IMR-90 (cell line): ENCODE measurements at regions not wholly inside any gene's neighbourhood (a gene's known extent, or its start where the extent isn't known, plus 50 kb on each side); places are given as distances from the start of the nearest gene placed in this dataset.

Source experiments
- ATAC-seq: fragments of 200-7000 bp; cut with Tn5 transposase; 2 replicates; pipeline ENCODE4 v1.9.1; 2020; ENCODE audit warnings: low read depth, mild to moderate bottlenecking, moderate library complexity
- BruUV-seq: library from RNA; stranded (reverse); fragments of 400-500 nt; replicated peaks from 2 replicates; lab custom pipeline; 2021; lab: Mats Ljungman, UMichigan
- CTCF ChIA-PET: fragments of 300-600 bp; formaldehyde crosslinking; extraction: SDS; loops from one replicate; lab custom pipeline; 2021; ENCODE audit warnings: antibody characterized with exemption; lab: Yijun Ruan, JAX
- POLR2A ChIA-PET: fragments of 300-600 bp; sonication (Branson Sonifier 250); formaldehyde crosslinking; loops from one replicate; lab custom pipeline; 2022; ENCODE audit warnings: antibody characterized with exemption; ENCODE audit not compliant: unreplicated experiment; lab: Charles Lee
- DNase-seq: peaks from one replicate; pipeline ENCODE4 v3.0.0; 2013
- H2AFZ ChIP-seq: replicated peaks from 2 replicates; pipeline ENCODE3; 2013; ENCODE audit warnings: low read length, mild to moderate bottlenecking; ENCODE audit not compliant: poor library complexity
- H2AK5ac ChIP-seq: 2 replicates; pipeline ENCODE4 v1.6.1; 2013; ENCODE audit warnings: low read depth, low read length, inconsistent platforms
- H2AK9ac ChIP-seq: replicated peaks from 2 replicates; pipeline ENCODE3; 2013; ENCODE audit warnings: mild to moderate bottlenecking, low read depth, low read length, moderate library complexity; ENCODE audit not compliant: poor library complexity
- H2BK120ac ChIP-seq: 2 replicates; pipeline ENCODE4 v1.6.1; 2013; ENCODE audit warnings: low read depth, low read length, inconsistent platforms
- H2BK15ac ChIP-seq: 3 replicates; pipeline ENCODE4 v1.6.1; 2013; ENCODE audit warnings: low read depth, low read length, inconsistent platforms
- H2BK20ac ChIP-seq: 2 replicates; pipeline ENCODE4 v1.6.1; 2013; ENCODE audit warnings: low read depth, mild to moderate bottlenecking, inconsistent platforms, low read length, moderate library complexity
- H2BK5ac ChIP-seq: 2 replicates; pipeline ENCODE4 v1.6.1; 2013; ENCODE audit warnings: mild to moderate bottlenecking, low read depth, low read length, inconsistent platforms; ENCODE audit not compliant: poor library complexity, severe bottlenecking
- H3K14ac ChIP-seq: replicated peaks from 2 replicates; pipeline ENCODE4 v1.6.1; 2013; ENCODE audit warnings: low read depth, low read length, inconsistent platforms
- H3K18ac ChIP-seq: 2 replicates; pipeline ENCODE4 v1.6.1; 2013; ENCODE audit warnings: low read depth, low read length, control low read depth
- H3K23ac ChIP-seq: 2 replicates; pipeline ENCODE4 v1.6.1; 2013; ENCODE audit warnings: low read depth, low read length, inconsistent platforms
- H3K27ac ChIP-seq: 2 replicates; pipeline ENCODE4 v1.5.1; 2013; ENCODE audit warnings: mild to moderate bottlenecking, control low read depth, low read length; ENCODE audit not compliant: insufficient read depth
- H3K27me3 ChIP-seq: 2 replicates; pipeline ENCODE4 v1.6.1; 2013; ENCODE audit warnings: low read length; ENCODE audit not compliant: control insufficient read depth, insufficient read depth
- H3K36me3 ChIP-seq: 2 replicates; pipeline ENCODE4 v1.6.1; 2013; ENCODE audit warnings: low read length, mixed read lengths; ENCODE audit not compliant: control insufficient read depth, insufficient read depth
- H3K4ac ChIP-seq: 2 replicates; pipeline ENCODE4 v1.6.1; 2013; ENCODE audit warnings: low read depth, low read length, inconsistent platforms
- H3K4me1 ChIP-seq: 2 replicates; pipeline ENCODE4 v1.6.1; 2013; ENCODE audit warnings: low read length, mixed read lengths; ENCODE audit not compliant: control insufficient read depth, insufficient read depth
- H3K4me2 ChIP-seq: 2 replicates; pipeline ENCODE4 v1.6.1; 2013; ENCODE audit warnings: low read depth, mild to moderate bottlenecking, control low read depth, low read length, moderate library complexity
- H3K4me3 ChIP-seq: 2 replicates; pipeline ENCODE4 v1.5.1; 2013; ENCODE audit warnings: low read depth, mild to moderate bottlenecking, control low read depth, low read length, moderate library complexity; ENCODE audit not compliant: insufficient read depth
- H3K56ac ChIP-seq: 2 replicates; pipeline ENCODE4 v1.6.1; 2013; ENCODE audit warnings: low read length, inconsistent platforms; ENCODE audit not compliant: insufficient read depth; ENCODE audit errors: extremely low read depth
- H3K79me1 ChIP-seq, 2 experiments: 2 replicates each; pipeline ENCODE4 v1.6.1; 2013; ENCODE audit warnings: low read length in 2 of 2, inconsistent platforms in 1 of 2, low read depth in 1 of 2
- H3K9ac ChIP-seq: 2 replicates; pipeline ENCODE4 v1.6.1; 2013; ENCODE audit warnings: low read depth, low read length, control low read depth
- H3K9me1 ChIP-seq: 2 replicates; pipeline ENCODE4 v1.6.1; 2013; ENCODE audit warnings: low read length, inconsistent platforms; ENCODE audit not compliant: insufficient read depth
- H3K9me3 ChIP-seq: 2 replicates; pipeline ENCODE4 v1.6.1; 2013; ENCODE audit warnings: low read length; ENCODE audit not compliant: control insufficient read depth, insufficient read depth
- H4K20me1 ChIP-seq: 2 replicates; pipeline ENCODE4 v1.6.1; 2013; ENCODE audit warnings: low read length, inconsistent platforms; ENCODE audit not compliant: insufficient read depth
- H4K5ac ChIP-seq: 2 replicates; pipeline ENCODE4 v1.6.1; 2013; ENCODE audit warnings: mild to moderate bottlenecking, low read depth, low read length, control low read depth
- H4K8ac ChIP-seq, 2 experiments: 2 replicates each; pipeline ENCODE4 v1.6.1; 2013; ENCODE audit warnings: low read depth in 2 of 2, low read length in 2 of 2, control low read depth in 1 of 2, inconsistent platforms in 1 of 2
- H4K91ac ChIP-seq: 2 replicates; pipeline ENCODE4 v1.6.1; 2013; ENCODE audit warnings: low read depth, low read length, inconsistent platforms; ENCODE audit not compliant: insufficient read depth
- RAD21 ChIP-seq: IDR thresholded peaks from 2 replicates; pipeline ENCODE4 v1.6.1; 2012; ENCODE audit warnings: low read length, improper control_type of control experiment
- WGBS, 2 experiments: methylation state at CpG; one replicate each; pipeline versions ENCODE4 v1.1.5 to v1.1.7; 2013; ENCODE audit warnings: missing lambda C conversion rate in 2 of 2; ENCODE audit not compliant: insufficient read length in 1 of 2; ENCODE audit errors: extremely low coverage in 2 of 2; 5-methylcytosine and 5-hydroxymethylcytosine counted together
- dilution Hi-C: fragments of 300-500 bp; cut with HindIII; formaldehyde crosslinking; loops from one replicate; pipeline ENCODE4 v1.14.3; 2018; ENCODE audit warnings: low sequenced_read_pairs; ENCODE audit not compliant: unreplicated experiment
- in situ Hi-C: fragments of 300-500 bp; cut with MboI; formaldehyde crosslinking; loops from 3 replicates; pipeline ENCODE4 v1.14.3; 2019; ENCODE audit warnings: low sequenced_read_pairs, inconsistent platforms, mixed read lengths
- intact Hi-C: fragments of 100-400 bp; cut with micrococcal nuclease; formaldehyde crosslinking; loops from 2 replicates; pipeline ENCODE4 v1.10.0; 2022

DNA sequence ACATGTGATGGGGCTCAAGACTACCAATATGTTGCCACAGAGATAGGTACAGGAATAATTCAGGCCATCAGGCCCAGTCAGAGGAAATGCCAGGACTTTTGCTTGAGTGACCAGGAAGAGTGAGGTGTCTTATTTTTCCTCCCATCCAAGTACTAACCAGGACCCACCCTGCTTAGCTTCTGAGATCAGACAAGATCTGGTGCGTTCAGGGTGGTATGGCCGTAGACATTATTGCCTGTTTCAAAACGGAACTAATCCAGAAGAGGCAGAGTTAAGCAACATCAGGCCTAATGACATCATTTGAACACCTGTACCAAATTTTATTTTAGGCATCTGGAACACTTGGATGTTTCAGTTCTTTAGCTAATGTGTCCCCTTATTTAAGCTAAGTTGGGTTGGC lies 205.5 kb upstream of the POU2AF2 start:
- no CpG with 5 or more reads among the region's 3 CpGs for WGBS, 2 experiments
- no peak overlapping the region for H3K4me2 ChIP-seq
- H2BK20ac ChIP-seq, result no peak overlapping the region
- no peak overlapping the region for H3K4ac ChIP-seq
- intact Hi-C loops, result no loop called here
- H3K23ac ChIP-seq, result no peak overlapping the region
- no peak overlapping the region for H3K9ac ChIP-seq
- H3K18ac ChIP-seq, result no peak overlapping the region
- no peak overlapping the region for H2BK15ac ChIP-seq
- H3K79me1 ChIP-seq, result no peaks in the 10 kb centered on the region
- no peaks in the 10 kb centered on the region for H3K9me3 ChIP-seq
- no peak overlapping the region for H4K8ac ChIP-seq
- H4K20me1 ChIP-seq, result no peaks in the 10 kb centered on the region
- no peak overlapping the region for H3K27ac ChIP-seq
- H3K14ac ChIP-seq, result no peak overlapping the region
- H3K9me1 ChIP-seq, result no peaks in the 10 kb centered on the region
- no peak overlapping the region for H4K91ac ChIP-seq
- ATAC-seq, result no peak
- no peaks in the 10 kb centered on the region for H3K4me1 ChIP-seq
- H2BK120ac ChIP-seq, result no peak overlapping the region
- ChIA-PET POLR2A (no interaction called here), CTCF (no interaction called here)
- no peak overlapping the region for H3K56ac ChIP-seq
- DNase-seq, result no peak
- H3K4me3 ChIP-seq, result no peak overlapping the region
- BruUV-seq, result no TSS peak
- dilution Hi-C loops, result no loop called here
- H2AK9ac ChIP-seq, result no peak overlapping the region
- no peak overlapping the region for H2AFZ ChIP-seq
- no peaks in the 10 kb centered on the region for H3K27me3 ChIP-seq
- no peak overlapping the region for H2AK5ac ChIP-seq
- no peaks in the 10 kb centered on the region for H3K36me3 ChIP-seq
- in situ Hi-C loops, result no loop called here
- H4K5ac ChIP-seq, result no peak overlapping the region
- TF ChIP-seq RAD21, result no peak
- no peak overlapping the region for H2BK5ac ChIP-seq
